GM23338 (cell line): ENCODE measurements at regions not wholly inside any gene's neighbourhood (a gene's known extent, or its start where the extent isn't known, plus 50 kb on each side); places are given as distances from the start of the nearest gene placed in this dataset.

ENCODE experiments used
- ATAC-seq: fragments of 200-7000 bp; cut with Tn5 transposase; 3 replicates; pipeline ENCODE4 v1.9.1; 2020
- DNase-seq: peaks from one replicate; pipeline ENCODE4 v3.0.0-alpha.2; 2015; ENCODE audit warnings: low spot score
- H2AFZ ChIP-seq: fragments of 200-600 bp; sonication (generic); 2 replicates; pipeline ENCODE4 v1.8.0; 2016; ENCODE audit warnings: antibody characterized with exemption, mild to moderate bottlenecking, moderate library complexity
- H3F3A ChIP-seq: fragments of 200-600 bp; sonication (generic); replicated peaks from 2 replicates; pipeline ENCODE4 v1.8.0; 2017; ENCODE audit warnings: antibody characterized with exemption, mixed run types, low read depth
- H3K27ac ChIP-seq: fragments of 200-600 bp; sonication (generic); 2 replicates; pipeline ENCODE4 v1.6.1; 2016; ENCODE audit warnings: low read depth
- H3K27me3 ChIP-seq: fragments of 200-600 bp; sonication (generic); 2 replicates; pipeline ENCODE4 v1.8.0; 2016; ENCODE audit warnings: mild to moderate bottlenecking, mixed run types, moderate library complexity; ENCODE audit not compliant: insufficient read depth
- H3K36me3 ChIP-seq: fragments of 200-600 bp; sonication (generic); 2 replicates; pipeline ENCODE4 v1.8.0; 2016; ENCODE audit warnings: mild to moderate bottlenecking; ENCODE audit not compliant: insufficient read depth
- H3K4me1 ChIP-seq: fragments of 200-600 bp; sonication (generic); 2 replicates; pipeline ENCODE4 v1.8.0; 2016; ENCODE audit warnings: mild to moderate bottlenecking, moderate library complexity; ENCODE audit not compliant: insufficient read depth
- H3K4me2 ChIP-seq: fragments of 200-600 bp; sonication (generic); 2 replicates; pipeline ENCODE4 v1.7.1; 2017; ENCODE audit warnings: mixed run types
- H3K4me3 ChIP-seq: fragments of 200-600 bp; sonication (generic); 2 replicates; pipeline ENCODE4 v1.6.1; 2016; ENCODE audit warnings: mixed run types
- H3K79me2 ChIP-seq: fragments of 200-600 bp; sonication (generic); replicated peaks from 2 replicates; pipeline ENCODE4 v1.8.0; 2017; ENCODE audit warnings: mild to moderate bottlenecking; ENCODE audit not compliant: insufficient read depth
- H3K9me2 ChIP-seq: fragments of 200-600 bp; sonication (generic); 2 replicates; pipeline ENCODE4 v1.8.0; 2017; ENCODE audit not compliant: insufficient read depth
- H4K20me1 ChIP-seq: fragments of 200-600 bp; sonication (generic); replicated peaks from 2 replicates; pipeline ENCODE4 v1.8.0; 2017; ENCODE audit warnings: mild to moderate bottlenecking; ENCODE audit not compliant: insufficient read depth
- H3K27ac Mint-ChIP-seq: 2 replicates; pipeline ENCODE4 v1.8.0; 2020; ENCODE audit warnings: inconsistent platforms, mild to moderate bottlenecking, moderate library complexity, mixed read lengths
- H3K27me3 Mint-ChIP-seq: 3 replicates; pipeline ENCODE4 v1.8.0; 2022; ENCODE audit warnings: low read depth, mild to moderate bottlenecking, moderate library complexity, mixed read lengths, inconsistent platforms; ENCODE audit not compliant: insufficient read depth, poor library complexity
- H3K36me3 Mint-ChIP-seq: 3 replicates; pipeline ENCODE4 v1.8.0; 2021; ENCODE audit warnings: low read depth, mild to moderate bottlenecking, inconsistent platforms, moderate library complexity, mixed read lengths
- H3K4me1 Mint-ChIP-seq: 3 replicates; pipeline ENCODE4 v1.8.0; 2020; ENCODE audit warnings: mild to moderate bottlenecking, inconsistent platforms, mixed read lengths
- H3K4me3 Mint-ChIP-seq: 3 replicates; pipeline ENCODE4 v1.8.0; 2021; ENCODE audit warnings: moderate library complexity, mild to moderate bottlenecking, inconsistent platforms, mixed read lengths
- H3K9me3 Mint-ChIP-seq: 3 replicates; pipeline ENCODE4 v1.8.0; 2020; ENCODE audit warnings: moderate library complexity, mild to moderate bottlenecking, inconsistent platforms, mixed read lengths
- CREB1 ChIP-seq: fragments of 250-450 bp; sonication (Bioruptor Pico); IDR thresholded peaks from 2 replicates; pipeline ENCODE4 v1.5.0; 2020; ENCODE audit warnings: low read depth, mild to moderate bottlenecking, moderate library complexity
- ETS1 ChIP-seq: IDR thresholded peaks from 2 replicates; pipeline ENCODE4 v1.6.1; 2016; ENCODE audit warnings: antibody characterized with exemption
- EZH2 ChIP-seq: fragments of 200-600 bp; sonication (generic); IDR thresholded peaks from one replicate; pipeline ENCODE4 v1.8.0; 2017; ENCODE audit warnings: antibody characterized with exemption, mild to moderate bottlenecking, low read depth; ENCODE audit not compliant: unreplicated experiment
- EZH2phosphoT487 ChIP-seq: fragments of 200-600 bp; sonication (generic); IDR thresholded peaks from one replicate; pipeline ENCODE4 v1.8.1; 2018; ENCODE audit warnings: antibody characterized with exemption; ENCODE audit not compliant: unreplicated experiment
- JUNB ChIP-seq: IDR thresholded peaks from one replicate; pipeline ENCODE4 v1.6.1; 2016; ENCODE audit warnings: antibody characterized with exemption; ENCODE audit not compliant: unreplicated experiment
- NANOG ChIP-seq: IDR thresholded peaks from 2 replicates; pipeline ENCODE4 v1.6.1; 2016; ENCODE audit warnings: antibody characterized with exemption, borderline replicate concordance
- POLR2AphosphoS5 ChIP-seq: IDR thresholded peaks from 2 replicates; pipeline ENCODE4 v1.6.1; 2016; ENCODE audit warnings: antibody characterized with exemption, low read depth
- STAT1 ChIP-seq: IDR thresholded peaks from one replicate; pipeline ENCODE4 v1.6.1; 2016; ENCODE audit warnings: antibody characterized with exemption; ENCODE audit not compliant: unreplicated experiment
- ZNF114 ChIP-seq: fragments of 250-450 bp; sonication (Bioruptor Pico); IDR thresholded peaks from 2 replicates; pipeline ENCODE4 v1.5.0; 2020; ENCODE audit warnings: mild to moderate bottlenecking, moderate library complexity
- ZNF331 ChIP-seq: fragments of 250-450 bp; sonication (Bioruptor Pico); IDR thresholded peaks from 2 replicates; pipeline ENCODE4 v1.5.0; 2020; ENCODE audit warnings: low read depth, mild to moderate bottlenecking, moderate library complexity
- TF ChIP-seq, protein P1 (sequence below): IDR thresholded peaks from one replicate; pipeline ENCODE4 v1.6.1; 2018; ENCODE audit warnings: antibody characterized with exemption; ENCODE audit not compliant: unreplicated experiment
- TF ChIP-seq, protein P2 (sequence below): fragments of 250-450 bp; sonication (Bioruptor Pico); IDR thresholded peaks from 2 replicates; pipeline ENCODE4 v1.5.0; 2020; ENCODE audit warnings: mild to moderate bottlenecking, moderate library complexity
- TF ChIP-seq, protein P3 (sequence below), 2 experiments: fragments of 200-600 bp in 1 of 2; sonication (generic) in 1 of 2; conservative IDR thresholded peaks; 2 replicates each; pipeline versions ENCODE4 v1.5.1 to v1.6.1; 2016 to 2017; ENCODE audit warnings: antibody characterized with exemption in 2 of 2, low read depth in 2 of 2, mild to moderate bottlenecking in 2 of 2, moderate library complexity in 1 of 2

DNA sequence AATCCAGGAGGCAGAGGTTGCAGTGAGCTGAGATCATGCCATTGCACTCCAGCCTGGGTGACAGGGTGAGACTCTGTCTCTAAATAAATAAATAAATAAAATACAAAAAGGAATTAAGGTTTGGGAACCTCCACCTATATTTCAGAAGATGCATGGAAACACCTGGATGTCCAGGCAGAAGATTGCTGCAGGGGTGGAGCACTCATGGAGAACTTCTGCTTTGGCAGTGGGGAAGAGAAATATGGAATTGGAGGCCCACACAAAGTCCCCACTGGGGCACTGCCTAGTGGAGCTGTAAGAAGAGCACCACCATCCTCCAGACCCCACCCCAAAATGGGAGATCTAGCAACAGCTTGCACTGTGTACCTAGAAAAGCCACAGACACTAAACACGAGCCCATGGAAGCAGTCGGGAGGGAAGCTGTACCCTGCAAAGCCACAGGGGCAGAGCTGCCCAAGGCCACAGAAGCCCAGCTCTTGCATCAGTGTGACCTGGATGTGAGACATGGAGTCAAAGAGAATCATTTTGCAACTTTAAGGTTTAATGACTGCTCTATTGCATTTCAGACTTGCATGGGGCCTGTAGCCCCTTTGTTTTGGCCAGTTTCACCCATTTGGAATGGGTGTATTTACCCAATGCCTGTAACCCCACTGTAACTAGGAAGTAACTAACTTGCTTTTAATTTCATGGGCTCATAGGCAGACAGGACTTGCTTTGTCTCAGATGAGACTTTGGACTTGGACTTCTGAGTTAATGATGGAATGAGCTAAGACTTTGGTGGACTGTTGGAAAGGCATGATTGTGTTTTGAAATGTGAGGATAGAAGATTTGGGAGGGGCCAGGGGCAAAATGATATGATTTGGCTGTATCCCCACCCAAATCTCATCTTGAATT lies 265.3 kb downstream of the ZEB2 start:
- no peak overlapping the region for H3K27ac Mint-ChIP-seq
- no peak for DNase-seq
- Histone ChIP-seq H3K4me1 (no peaks in the 10 kb centered on the region), H3F3A (no peaks in the 10 kb centered on the region), H4K20me1 (no peaks in the 10 kb centered on the region), H3K4me2 (no peak overlapping the region), H3K27ac (no peak overlapping the region), H2AFZ (no peak overlapping the region), H3K79me2 (peaks cover 10% of the 10 kb centered on the region), H3K4me3 (no peak overlapping the region), H3K36me3 (peaks cover 23% of the 10 kb centered on the region), H3K9me2 (no peaks in the 10 kb centered on the region), H3K27me3 (no peaks in the 10 kb centered on the region)
- H3K4me3 Mint-ChIP-seq, result no peak overlapping the region
- H3K27me3 Mint-ChIP-seq, result no peaks in the 10 kb centered on the region
- no peak for ATAC-seq
- peaks cover 74% of the 10 kb centered on the region for H3K9me3 Mint-ChIP-seq
- peaks cover 73% of the 10 kb centered on the region for H3K36me3 Mint-ChIP-seq
- no peaks in the 10 kb centered on the region for H3K4me1 Mint-ChIP-seq
- TF ChIP-seq POLR2AphosphoS5 (no peak), NANOG (no peak), ZNF114 (CRISPR knock-in tag) (no peak), EZH2 (no peak), CREB1 (no peak), ETS1 (no peak), ZNF331 (CRISPR knock-in tag) (no peak), JUNB (no peak), EZH2phosphoT487 (no peak), STAT1 (no peak)
- TF ChIP-seq, protein P1, sequence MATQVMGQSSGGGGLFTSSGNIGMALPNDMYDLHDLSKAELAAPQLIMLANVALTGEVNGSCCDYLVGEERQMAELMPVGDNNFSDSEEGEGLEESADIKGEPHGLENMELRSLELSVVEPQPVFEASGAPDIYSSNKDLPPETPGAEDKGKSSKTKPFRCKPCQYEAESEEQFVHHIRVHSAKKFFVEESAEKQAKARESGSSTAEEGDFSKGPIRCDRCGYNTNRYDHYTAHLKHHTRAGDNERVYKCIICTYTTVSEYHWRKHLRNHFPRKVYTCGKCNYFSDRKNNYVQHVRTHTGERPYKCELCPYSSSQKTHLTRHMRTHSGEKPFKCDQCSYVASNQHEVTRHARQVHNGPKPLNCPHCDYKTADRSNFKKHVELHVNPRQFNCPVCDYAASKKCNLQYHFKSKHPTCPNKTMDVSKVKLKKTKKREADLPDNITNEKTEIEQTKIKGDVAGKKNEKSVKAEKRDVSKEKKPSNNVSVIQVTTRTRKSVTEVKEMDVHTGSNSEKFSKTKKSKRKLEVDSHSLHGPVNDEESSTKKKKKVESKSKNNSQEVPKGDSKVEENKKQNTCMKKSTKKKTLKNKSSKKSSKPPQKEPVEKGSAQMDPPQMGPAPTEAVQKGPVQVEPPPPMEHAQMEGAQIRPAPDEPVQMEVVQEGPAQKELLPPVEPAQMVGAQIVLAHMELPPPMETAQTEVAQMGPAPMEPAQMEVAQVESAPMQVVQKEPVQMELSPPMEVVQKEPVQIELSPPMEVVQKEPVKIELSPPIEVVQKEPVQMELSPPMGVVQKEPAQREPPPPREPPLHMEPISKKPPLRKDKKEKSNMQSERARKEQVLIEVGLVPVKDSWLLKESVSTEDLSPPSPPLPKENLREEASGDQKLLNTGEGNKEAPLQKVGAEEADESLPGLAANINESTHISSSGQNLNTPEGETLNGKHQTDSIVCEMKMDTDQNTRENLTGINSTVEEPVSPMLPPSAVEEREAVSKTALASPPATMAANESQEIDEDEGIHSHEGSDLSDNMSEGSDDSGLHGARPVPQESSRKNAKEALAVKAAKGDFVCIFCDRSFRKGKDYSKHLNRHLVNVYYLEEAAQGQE, result no peak
- TF ChIP-seq, protein P2, sequence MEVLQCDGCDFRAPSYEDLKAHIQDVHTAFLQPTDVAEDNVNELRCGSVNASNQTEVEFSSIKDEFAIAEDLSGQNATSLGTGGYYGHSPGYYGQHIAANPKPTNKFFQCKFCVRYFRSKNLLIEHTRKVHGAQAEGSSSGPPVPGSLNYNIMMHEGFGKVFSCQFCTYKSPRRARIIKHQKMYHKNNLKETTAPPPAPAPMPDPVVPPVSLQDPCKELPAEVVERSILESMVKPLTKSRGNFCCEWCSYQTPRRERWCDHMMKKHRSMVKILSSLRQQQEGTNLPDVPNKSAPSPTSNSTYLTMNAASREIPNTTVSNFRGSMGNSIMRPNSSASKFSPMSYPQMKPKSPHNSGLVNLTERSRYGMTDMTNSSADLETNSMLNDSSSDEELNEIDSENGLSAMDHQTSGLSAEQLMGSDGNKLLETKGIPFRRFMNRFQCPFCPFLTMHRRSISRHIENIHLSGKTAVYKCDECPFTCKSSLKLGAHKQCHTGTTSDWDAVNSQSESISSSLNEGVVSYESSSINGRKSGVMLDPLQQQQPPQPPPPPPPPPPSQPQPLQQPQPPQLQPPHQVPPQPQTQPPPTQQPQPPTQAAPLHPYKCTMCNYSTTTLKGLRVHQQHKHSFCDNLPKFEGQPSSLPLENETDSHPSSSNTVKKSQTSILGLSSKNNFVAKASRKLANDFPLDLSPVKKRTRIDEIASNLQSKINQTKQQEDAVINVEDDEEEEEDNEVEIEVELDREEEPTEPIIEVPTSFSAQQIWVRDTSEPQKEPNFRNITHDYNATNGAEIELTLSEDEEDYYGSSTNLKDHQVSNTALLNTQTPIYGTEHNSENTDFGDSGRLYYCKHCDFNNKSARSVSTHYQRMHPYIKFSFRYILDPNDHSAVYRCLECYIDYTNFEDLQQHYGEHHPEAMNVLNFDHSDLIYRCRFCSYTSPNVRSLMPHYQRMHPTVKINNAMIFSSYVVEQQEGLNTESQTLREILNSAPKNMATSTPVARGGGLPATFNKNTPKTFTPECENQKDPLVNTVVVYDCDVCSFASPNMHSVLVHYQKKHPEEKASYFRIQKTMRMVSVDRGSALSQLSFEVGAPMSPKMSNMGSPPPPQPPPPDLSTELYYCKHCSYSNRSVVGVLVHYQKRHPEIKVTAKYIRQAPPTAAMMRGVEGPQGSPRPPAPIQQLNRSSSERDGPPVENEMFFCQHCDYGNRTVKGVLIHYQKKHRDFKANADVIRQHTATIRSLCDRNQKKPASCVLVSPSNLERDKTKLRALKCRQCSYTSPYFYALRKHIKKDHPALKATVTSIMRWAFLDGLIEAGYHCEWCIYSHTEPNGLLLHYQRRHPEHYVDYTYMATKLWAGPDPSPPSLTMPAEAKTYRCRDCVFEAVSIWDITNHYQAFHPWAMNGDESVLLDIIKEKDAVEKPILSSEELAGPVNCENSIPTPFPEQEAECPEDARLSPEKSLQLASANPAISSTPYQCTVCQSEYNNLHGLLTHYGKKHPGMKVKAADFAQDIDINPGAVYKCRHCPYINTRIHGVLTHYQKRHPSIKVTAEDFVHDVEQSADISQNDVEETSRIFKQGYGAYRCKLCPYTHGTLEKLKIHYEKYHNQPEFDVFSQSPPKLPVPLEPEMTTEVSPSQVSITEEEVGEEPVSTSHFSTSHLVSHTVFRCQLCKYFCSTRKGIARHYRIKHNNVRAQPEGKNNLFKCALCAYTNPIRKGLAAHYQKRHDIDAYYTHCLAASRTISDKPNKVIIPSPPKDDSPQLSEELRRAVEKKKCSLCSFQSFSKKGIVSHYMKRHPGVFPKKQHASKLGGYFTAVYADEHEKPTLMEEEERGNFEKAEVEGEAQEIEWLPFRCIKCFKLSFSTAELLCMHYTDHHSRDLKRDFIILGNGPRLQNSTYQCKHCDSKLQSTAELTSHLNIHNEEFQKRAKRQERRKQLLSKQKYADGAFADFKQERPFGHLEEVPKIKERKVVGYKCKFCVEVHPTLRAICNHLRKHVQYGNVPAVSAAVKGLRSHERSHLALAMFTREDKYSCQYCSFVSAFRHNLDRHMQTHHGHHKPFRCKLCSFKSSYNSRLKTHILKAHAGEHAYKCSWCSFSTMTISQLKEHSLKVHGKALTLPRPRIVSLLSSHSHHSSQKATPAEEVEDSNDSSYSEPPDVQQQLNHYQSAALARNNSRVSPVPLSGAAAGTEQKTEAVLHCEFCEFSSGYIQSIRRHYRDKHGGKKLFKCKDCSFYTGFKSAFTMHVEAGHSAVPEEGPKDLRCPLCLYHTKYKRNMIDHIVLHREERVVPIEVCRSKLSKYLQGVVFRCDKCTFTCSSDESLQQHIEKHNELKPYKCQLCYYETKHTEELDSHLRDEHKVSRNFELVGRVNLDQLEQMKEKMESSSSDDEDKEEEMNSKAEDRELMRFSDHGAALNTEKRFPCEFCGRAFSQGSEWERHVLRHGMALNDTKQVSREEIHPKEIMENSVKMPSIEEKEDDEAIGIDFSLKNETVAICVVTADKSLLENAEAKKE (CRISPR knock-in tag), result no peak
- TF ChIP-seq, protein P3, sequence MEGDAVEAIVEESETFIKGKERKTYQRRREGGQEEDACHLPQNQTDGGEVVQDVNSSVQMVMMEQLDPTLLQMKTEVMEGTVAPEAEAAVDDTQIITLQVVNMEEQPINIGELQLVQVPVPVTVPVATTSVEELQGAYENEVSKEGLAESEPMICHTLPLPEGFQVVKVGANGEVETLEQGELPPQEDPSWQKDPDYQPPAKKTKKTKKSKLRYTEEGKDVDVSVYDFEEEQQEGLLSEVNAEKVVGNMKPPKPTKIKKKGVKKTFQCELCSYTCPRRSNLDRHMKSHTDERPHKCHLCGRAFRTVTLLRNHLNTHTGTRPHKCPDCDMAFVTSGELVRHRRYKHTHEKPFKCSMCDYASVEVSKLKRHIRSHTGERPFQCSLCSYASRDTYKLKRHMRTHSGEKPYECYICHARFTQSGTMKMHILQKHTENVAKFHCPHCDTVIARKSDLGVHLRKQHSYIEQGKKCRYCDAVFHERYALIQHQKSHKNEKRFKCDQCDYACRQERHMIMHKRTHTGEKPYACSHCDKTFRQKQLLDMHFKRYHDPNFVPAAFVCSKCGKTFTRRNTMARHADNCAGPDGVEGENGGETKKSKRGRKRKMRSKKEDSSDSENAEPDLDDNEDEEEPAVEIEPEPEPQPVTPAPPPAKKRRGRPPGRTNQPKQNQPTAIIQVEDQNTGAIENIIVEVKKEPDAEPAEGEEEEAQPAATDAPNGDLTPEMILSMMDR (conservative IDR thresholded peaks at IDR 0.05; ENCODE audit: low read depth in 2 of 2), result no peak
